Ishikawa (cell line): ENCODE measurements at regions not wholly inside any gene's neighbourhood (a gene's known extent, or its start where the extent isn't known, plus 50 kb on each side); places are given as distances from the start of the nearest gene placed in this dataset.

Experiments used
- CEBPB ChIP-seq: IDR thresholded peaks from 2 replicates; pipeline ENCODE4 v1.6.1; 2012
- CREB1 ChIP-seq: IDR thresholded peaks from 2 replicates; pipeline ENCODE4 v1.6.1; 2012; ENCODE audit warnings: low read depth
- EGR1 ChIP-seq: IDR thresholded peaks from 2 replicates; pipeline ENCODE4 v1.6.1; 2012
- EP300 ChIP-seq: IDR thresholded peaks from 2 replicates; pipeline ENCODE4 v1.6.1; 2012; ENCODE audit warnings: borderline replicate concordance
- FOXM1 ChIP-seq: IDR thresholded peaks from 2 replicates; pipeline ENCODE4 v1.6.1; 2012; ENCODE audit warnings: low read depth, borderline replicate concordance
- NFIC ChIP-seq: IDR thresholded peaks from 2 replicates; pipeline ENCODE4 v1.6.1; 2012
- RAD21 ChIP-seq: IDR thresholded peaks from 2 replicates; pipeline ENCODE4 v1.6.1; 2012; ENCODE audit warnings: low read depth
- REST ChIP-seq: IDR thresholded peaks from 2 replicates; pipeline ENCODE4 v1.6.1; 2012; ENCODE audit warnings: low read depth, mild to moderate bottlenecking
- TAF1 ChIP-seq: IDR thresholded peaks from 2 replicates; pipeline ENCODE4 v1.6.1; 2012; ENCODE audit warnings: low read depth, mild to moderate bottlenecking
- TCF12 ChIP-seq: IDR thresholded peaks from 2 replicates; pipeline ENCODE4 v1.6.1; 2012; ENCODE audit warnings: low read depth
- TEAD4 ChIP-seq: IDR thresholded peaks from 2 replicates; pipeline ENCODE4 v1.6.1; 2012
- USF1 ChIP-seq: IDR thresholded peaks from 2 replicates; pipeline ENCODE4 v1.6.1; 2012
- YY1 ChIP-seq: IDR thresholded peaks from 2 replicates; pipeline ENCODE4 v1.6.1; 2012; ENCODE audit warnings: low read depth
- ZBTB7A ChIP-seq: IDR thresholded peaks from 2 replicates; pipeline ENCODE4 v1.6.1; 2012; ENCODE audit warnings: low read depth
- TF ChIP-seq, protein P1 (sequence below): IDR thresholded peaks from 2 replicates; pipeline ENCODE4 v1.6.1; 2012

- TF ChIP-seq USF1 (no peak), RAD21 (no peak), FOXM1 (no peak), CEBPB (no peak), EGR1 (no peak)
- TF ChIP-seq, protein P1, sequence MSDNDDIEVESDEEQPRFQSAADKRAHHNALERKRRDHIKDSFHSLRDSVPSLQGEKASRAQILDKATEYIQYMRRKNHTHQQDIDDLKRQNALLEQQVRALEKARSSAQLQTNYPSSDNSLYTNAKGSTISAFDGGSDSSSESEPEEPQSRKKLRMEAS = no peak
Measured at GRCh38 chr3:15903164-15903563, 105.4 kb upstream of the ANKRD28 start.

GRCh38 chr3:15903759-15904720, 106.3 kb upstream of the ANKRD28 start:
- TF ChIP-seq EGR1 (no peak), USF1 (no peak), CEBPB (no peak), ZBTB7A (no peak), TEAD4 (no peak), FOXM1 (no peak), NFIC (no peak), EP300 (no peak), YY1 (no peak), TCF12 (no peak), RAD21 (no peak), CREB1 (no peak), TAF1 (no peak), REST (no peak)
- TF ChIP-seq, protein P1 = no peak

DNA sequence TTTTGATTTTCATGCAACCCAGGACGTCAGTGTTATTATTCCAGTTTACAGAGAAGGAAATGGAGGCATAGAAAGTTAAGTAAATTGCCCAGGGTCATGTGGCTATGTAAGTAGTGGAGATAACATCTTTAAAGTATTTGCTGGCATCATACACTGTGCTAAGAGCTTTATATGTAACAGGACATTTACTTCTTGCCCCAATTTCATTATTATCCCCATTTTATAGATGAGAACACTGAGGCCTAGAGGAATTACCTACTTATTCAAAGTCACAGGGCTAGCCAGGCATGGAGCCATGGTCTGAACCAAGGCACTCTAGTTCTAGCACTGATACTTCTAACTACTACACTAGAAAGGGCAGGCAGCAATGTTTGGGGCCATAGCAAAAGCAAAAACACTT, 107.3 kb upstream of the ANKRD28 start:
- TF ChIP-seq USF1 (no peak), TEAD4 (no peak), EP300 (no peak)

GRCh38 chr3:15918988-15919387, 121.2 kb upstream of the ANKRD28 start:
- TF ChIP-seq TCF12 (no peak), REST (peak; percentile 50)

- TF ChIP-seq TAF1 (no peak), NFIC (no peak), TEAD4 (no peak)
Measured at GRCh38 chr3:15919971-15920370, 122.2 kb upstream of the ANKRD28 start.

- TF ChIP-seq, protein P1 = no peak
- no peak for TF ChIP-seq USF1
- TF ChIP-seq YY1 = no peak
- no peak for TF ChIP-seq REST
- TF ChIP-seq EP300 = no peak
- no peak for TF ChIP-seq RAD21
- TF ChIP-seq CREB1 = no peak
- no peak for TF ChIP-seq NFIC
- TF ChIP-seq FOXM1 = no peak
- no peak for TF ChIP-seq TAF1
- no peak for TF ChIP-seq TEAD4
- TF ChIP-seq EGR1 = no peak
- TF ChIP-seq CEBPB = no peak
- TF ChIP-seq ZBTB7A = no peak
- TF ChIP-seq TCF12 = no peak
Measured at GRCh38 chr3:15923640-15924405, 126.0 kb upstream of the ANKRD28 start.
